SW480 (cell line): ENCODE measurements at regions not wholly inside any gene's neighbourhood (a gene's known extent, or its start where the extent isn't known, plus 50 kb on each side); places are given as distances from the start of the nearest gene placed in this dataset.

ENCODE experiments used
- DNase-seq: peaks from one replicate; pipeline ENCODE4 v3.0.0-alpha.2; 2016; ENCODE audit warnings: low spot score

GRCh38 chr12:107347261-107347660 lies 253.9 kb upstream of the CRY1 start:
- DNase-seq, result no peak

GRCh38 chr12:107349008-107349747 lies 255.8 kb upstream of the CRY1 start:
- DNase-seq, result peak; percentile 93

GRCh38 chr12:107349839-107350238 lies 256.5 kb upstream of the CRY1 start:
- no peak for DNase-seq

GRCh38 chr12:107351109-107351508 lies 257.8 kb upstream of the CRY1 start:
- DNase-seq, result no peak

- no peak for DNase-seq
These were observed 258.4 kb upstream of the CRY1 start for GRCh38 chr12:107351713-107352112.

GRCh38 chr12:107352347-107353081 lies 259.2 kb upstream of the CRY1 start:
- no peak for DNase-seq

- no peak for DNase-seq
These were observed 260.0 kb upstream of the CRY1 start for GRCh38 chr12:107353312-107353711.

DNA sequence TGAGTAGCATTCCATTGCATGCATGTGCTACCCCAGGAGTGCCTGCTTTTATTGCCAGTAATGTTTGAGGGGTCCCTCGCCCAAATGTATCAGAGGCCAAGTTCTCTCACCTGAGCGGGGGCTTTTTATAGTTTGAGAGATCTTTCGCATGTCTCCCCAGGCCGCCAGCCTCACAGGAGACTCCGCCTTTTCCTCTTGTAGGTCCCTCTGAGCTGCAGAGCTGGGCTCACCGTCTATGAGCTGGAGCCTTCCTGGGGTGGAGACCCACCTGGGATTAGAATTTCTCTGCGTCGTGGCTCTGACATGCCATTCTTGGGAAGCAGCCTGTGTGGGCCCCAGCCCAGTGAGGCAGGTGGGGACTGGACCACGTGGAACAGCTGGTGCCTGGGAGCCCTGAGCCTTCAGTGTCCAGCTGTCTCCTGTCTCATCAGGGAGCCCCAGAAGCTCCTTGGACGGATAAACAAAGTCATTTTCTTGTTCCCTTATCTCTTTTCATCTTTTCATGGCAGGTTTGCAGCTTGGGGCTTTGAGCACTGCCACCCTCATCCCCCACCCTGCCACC lies 261.7 kb upstream of the CRY1 start:
- DNase-seq, result no peak

DNA sequence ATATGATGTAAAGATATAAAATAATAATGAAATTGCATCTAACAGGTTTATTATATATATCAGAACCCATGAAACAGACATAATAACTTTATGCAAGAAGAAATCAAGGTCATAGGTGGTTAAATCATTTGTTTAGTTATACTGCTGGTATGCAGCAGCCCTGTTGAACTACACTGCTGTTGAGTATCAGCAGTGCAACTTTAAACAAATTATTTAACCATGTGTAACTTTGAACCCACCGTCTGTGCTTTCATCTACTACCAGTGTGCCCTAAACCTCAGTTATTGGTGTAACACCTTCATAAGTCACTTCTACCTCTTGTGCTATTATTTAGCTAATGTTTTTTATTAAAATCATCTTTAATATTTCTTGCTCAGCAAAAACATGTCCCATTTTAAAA lies 262.3 kb upstream of the CRY1 start:
- DNase-seq, result no peak

DNA sequence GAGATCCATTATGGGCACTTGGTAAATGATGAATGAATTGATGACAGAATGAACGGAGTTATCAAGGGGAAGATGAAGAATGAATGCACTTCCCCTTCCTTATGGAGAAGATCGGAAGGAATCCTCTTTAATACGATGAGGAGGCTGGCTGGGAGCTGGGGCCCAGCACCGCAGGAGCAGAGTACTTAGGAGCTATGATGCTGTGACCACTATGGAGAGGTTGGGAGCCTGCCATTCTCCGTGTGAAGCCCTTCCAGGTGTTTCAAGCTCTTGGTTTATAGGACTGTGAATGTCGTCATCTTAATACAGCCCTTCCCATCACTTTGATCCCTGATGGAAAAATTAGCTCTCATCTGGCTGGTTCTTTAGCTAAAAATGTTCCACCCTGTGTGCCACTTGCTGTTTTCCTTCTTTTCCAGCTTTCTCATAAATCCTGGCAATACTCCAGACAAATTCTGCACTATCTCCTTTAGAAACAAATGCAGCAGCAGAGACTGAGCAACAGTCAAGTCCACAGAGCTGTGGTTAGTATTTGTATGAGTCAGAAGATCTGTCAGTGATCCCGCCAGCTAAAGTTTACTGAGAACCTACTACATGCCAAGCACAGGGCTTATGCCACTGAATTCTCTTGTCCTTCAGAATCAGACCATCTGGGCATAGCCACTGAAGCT lies 263.1 kb upstream of the CRY1 start:
- no peak for DNase-seq

- no peak for DNase-seq
These were observed 263.6 kb upstream of the CRY1 start for GRCh38 chr12:107356937-107357295.

- peak; percentile 16 for DNase-seq
These were observed 266.0 kb upstream of the CRY1 start for GRCh38 chr12:107359382-107359781.

GRCh38 chr12:107360033-107360432 lies 266.7 kb upstream of the CRY1 start:
- DNase-seq, result no peak

- no peak for DNase-seq
These were observed 267.1 kb upstream of the CRY1 start for GRCh38 chr12:107360482-107360881.

- no peak for DNase-seq
These were observed 268.6 kb upstream of the CRY1 start for GRCh38 chr12:107361970-107362369.

GRCh38 chr12:107362960-107363359 lies 269.6 kb upstream of the CRY1 start:
- no peak for DNase-seq

DNA sequence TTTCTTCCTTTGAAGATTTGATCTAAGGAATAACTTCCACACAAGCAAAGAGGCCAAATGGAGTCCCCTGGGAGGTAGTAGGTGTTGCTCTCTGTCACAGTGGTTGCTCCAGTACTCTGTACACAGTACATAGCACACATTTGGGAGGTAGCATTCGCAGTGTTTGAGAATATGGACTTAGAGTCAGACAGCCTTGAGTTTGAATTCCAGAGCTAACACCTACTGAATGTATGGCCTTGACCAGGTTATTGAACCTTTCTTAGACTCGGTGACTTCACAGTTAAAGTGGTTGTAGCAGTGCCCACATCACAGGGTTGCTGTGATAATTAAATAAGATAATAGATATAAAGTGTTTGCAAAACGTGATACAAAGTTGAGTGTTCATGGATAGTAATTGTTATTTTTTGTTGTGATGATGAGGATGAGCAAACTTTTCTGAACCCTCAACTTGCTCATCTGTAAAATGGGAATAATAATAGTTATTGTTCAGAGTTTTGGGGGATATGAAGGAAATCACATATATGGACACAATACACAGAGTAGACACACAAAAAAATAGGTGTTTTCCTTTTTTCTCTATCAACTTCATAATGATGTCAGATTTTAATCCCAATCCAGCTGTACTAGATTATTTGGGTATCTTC lies 271.6 kb upstream of the CRY1 start:
- DNase-seq, result no peak

DNA sequence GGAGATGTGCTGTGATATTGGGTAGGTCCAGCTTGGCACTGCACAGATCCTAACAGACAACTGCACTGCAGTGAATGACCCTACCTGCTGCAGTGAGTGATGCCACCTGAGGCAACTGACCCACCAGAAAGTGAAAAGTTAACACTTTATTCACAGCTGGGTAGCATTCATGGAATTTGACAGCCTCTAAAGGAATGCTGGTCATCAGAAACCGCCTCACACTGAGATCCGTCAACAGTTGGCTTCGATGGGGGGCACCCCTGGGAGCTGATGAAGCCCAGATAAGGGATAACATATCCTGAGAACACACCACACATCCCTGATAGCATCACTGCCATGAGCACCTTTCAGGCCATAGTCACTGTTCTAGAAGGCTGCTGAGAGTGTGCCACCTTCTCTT lies 272.4 kb upstream of the CRY1 start:
- DNase-seq, result no peak

GRCh38 chr12:107366322-107366721 lies 273.0 kb upstream of the CRY1 start:
- DNase-seq, result no peak

GRCh38 chr12:107368586-107368985 lies 275.2 kb upstream of the CRY1 start:
- DNase-seq, result no peak

DNA sequence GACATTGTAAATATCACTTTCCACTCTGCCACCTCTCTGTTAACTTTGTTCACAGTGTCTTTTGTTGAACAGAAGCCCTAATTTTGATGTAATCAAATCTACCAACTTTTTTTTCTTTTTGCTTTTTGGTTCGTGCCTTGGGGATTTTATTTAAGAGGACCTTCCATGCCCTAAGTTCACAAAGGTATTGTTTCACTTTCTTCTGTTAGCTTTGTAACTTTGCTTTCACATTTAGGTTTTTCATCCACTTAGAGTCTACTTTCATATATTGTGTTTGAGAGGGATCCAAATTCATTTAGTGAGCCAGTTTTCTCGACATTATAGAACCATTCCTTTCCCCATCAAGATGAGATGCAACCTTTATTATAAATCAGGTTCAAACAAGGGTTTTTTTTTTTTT lies 275.7 kb upstream of the CRY1 start:
- no peak for DNase-seq

- no peak for DNase-seq
These were observed 276.3 kb upstream of the CRY1 start for GRCh38 chr12:107369679-107370078.
